Activated CD4-positive, alpha-beta memory T cell treated with anti-CD3 and anti-CD28 coated beads for 36 hours (primary cell): ENCODE measurements at regions not wholly inside any gene's neighbourhood (a gene's known extent, or its start where the extent isn't known, plus 50 kb on each side); places are given as distances from the start of the nearest gene placed in this dataset.

Experiments used
- CTCF ChIA-PET: fragments of 350-600 bp; sonication (Branson Sonifier 250); formaldehyde crosslinking; loops from one replicate; lab custom pipeline; 2021; ENCODE audit warnings: antibody characterized with exemption, inconsistent platforms; lab: Charles Lee
- POLR2A ChIA-PET: fragments of 350-600 bp; sonication (Branson Sonifier 250); formaldehyde crosslinking; loops from one replicate; lab custom pipeline; 2021; ENCODE audit warnings: antibody characterized with exemption; lab: Charles Lee
- DNase-seq: peaks from one replicate; pipeline ENCODE4 v3.0.0-alpha.2; 2020
- H3K27ac Mint-ChIP-seq: one replicate; pipeline ENCODE4 v1.8.0; 2021; ENCODE audit warnings: mixed read lengths
- H3K27me3 Mint-ChIP-seq: one replicate; pipeline ENCODE4 v1.8.0; 2021; ENCODE audit warnings: mixed read lengths
- H3K36me3 Mint-ChIP-seq: one replicate; pipeline ENCODE4 v1.8.0; 2021; ENCODE audit warnings: mixed read lengths
- H3K4me1 Mint-ChIP-seq: one replicate; pipeline ENCODE4 v1.8.0; 2021; ENCODE audit warnings: low read depth, mixed read lengths
- H3K4me3 Mint-ChIP-seq: one replicate; pipeline ENCODE4 v1.8.0; 2021; ENCODE audit warnings: mild to moderate bottlenecking, mixed read lengths
- H3K9me3 Mint-ChIP-seq: one replicate; pipeline ENCODE4 v1.8.0; 2021; ENCODE audit warnings: mixed read lengths
- intact Hi-C: fragments of 100-400 bp; cut with micrococcal nuclease; formaldehyde crosslinking; loops from one replicate; pipeline ENCODE4 v1.15.1; 2023

DNA sequence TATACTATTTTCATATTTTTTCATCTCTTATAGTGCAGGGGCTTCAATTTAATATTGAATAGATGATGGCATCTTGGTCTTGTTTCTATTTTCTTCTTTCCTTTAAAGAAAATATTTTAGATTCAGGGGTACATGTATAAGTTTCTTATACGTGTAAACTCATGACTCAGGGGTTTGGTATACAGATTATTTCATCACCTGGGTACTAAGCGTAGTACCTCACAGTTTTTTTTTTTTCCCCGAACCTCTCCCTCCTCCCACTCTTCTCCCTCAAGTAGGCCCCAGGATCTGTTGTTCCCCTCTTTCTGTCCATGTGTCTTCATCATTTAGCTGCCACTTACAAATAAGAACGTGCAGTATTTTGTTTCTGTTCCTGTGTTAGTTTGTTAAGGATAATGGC lies 172.6 kb downstream of the TMTC3 start:
- H3K4me1 Mint-ChIP-seq, result no peaks in the 10 kb centered on the region
- ChIA-PET CTCF (no interaction called here), POLR2A (no interaction called here)
- no peak for DNase-seq
- no peak overlapping the region for H3K27ac Mint-ChIP-seq
- peaks cover 1% of the 10 kb centered on the region for H3K27me3 Mint-ChIP-seq
- intact Hi-C loops, result no loop called here
- H3K36me3 Mint-ChIP-seq, result no peaks in the 10 kb centered on the region
- H3K4me3 Mint-ChIP-seq, result no peak overlapping the region
- H3K9me3 Mint-ChIP-seq, result no peaks in the 10 kb centered on the region

DNA sequence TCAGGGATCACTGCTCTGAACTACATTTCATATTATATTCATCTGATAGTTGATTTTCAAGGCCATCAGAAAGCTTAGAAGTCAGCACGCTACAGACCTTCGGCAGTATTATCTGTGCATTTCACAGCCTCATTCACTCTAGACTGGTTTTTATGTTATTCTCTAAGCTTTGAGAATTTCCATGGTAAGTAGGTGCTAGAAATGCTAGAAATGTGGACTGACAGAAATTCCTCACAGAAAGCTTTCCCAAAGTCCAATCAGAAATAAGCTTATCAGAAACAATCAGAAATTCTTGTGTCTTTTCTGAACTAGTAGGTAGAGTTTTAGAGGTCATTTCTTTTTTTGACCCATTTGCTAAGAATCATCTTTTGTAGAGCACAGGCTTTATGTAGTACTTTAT lies 176.6 kb downstream of the TMTC3 start:
- Mint-ChIP-seq H3K27ac (no peak overlapping the region), H3K9me3 (no peaks in the 10 kb centered on the region), H3K4me3 (no peak overlapping the region), H3K36me3 (no peaks in the 10 kb centered on the region), H3K27me3 (peaks cover 1% of the 10 kb centered on the region), H3K4me1 (no peaks in the 10 kb centered on the region)
- ChIA-PET POLR2A (no interaction called here), CTCF (no interaction called here)
- intact Hi-C loops, result no loop called here
- no peak for DNase-seq

DNA sequence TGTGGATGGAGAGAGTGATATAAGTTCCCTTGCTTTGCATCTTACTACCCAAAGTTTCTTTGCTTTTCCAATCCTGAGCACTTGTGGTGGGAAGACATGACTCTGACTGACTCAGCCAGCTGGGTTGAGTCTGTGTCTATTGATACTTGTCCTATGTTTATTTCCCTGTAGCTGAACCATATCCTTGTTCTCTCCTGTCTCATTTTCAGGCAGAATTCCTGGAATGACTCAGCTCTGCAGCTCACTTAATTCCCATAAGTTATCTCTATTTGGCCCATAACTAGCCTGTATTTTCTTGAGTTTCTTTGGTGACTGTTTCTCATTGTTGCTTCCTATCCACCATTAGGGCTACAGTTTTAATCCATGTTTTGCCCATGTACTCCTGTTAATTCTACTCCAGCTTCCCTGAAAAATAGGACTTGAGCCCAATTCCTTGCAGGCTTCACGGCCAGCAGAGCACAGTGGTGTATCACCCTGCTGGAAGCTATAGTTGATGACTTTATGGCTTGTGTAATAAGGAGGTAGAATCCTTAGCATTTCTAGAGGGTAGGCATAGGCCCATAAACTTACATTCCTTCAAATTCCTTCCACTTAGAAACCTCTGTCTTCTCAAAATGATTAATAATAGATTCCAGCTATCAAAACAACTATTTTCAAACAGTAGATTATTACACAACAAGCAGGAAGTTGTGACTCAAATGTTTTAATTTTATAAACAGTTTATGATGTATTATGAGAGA lies 183.1 kb downstream of the TMTC3 start:
- Mint-ChIP-seq H3K27me3 (no peaks in the 10 kb centered on the region), H3K9me3 (no peaks in the 10 kb centered on the region), H3K4me1 (no peaks in the 10 kb centered on the region), H3K36me3 (no peaks in the 10 kb centered on the region), H3K27ac (no peak overlapping the region), H3K4me3 (no peak overlapping the region)
- ChIA-PET CTCF (interaction anchor here (0.7 kb wide), 1 partner anchor 64 kb away, joined by 3 read pairs; no protein-coding TSS in a partner anchor), POLR2A (no interaction called here)
- intact Hi-C loops, result no loop called here
- no peak for DNase-seq

DNA sequence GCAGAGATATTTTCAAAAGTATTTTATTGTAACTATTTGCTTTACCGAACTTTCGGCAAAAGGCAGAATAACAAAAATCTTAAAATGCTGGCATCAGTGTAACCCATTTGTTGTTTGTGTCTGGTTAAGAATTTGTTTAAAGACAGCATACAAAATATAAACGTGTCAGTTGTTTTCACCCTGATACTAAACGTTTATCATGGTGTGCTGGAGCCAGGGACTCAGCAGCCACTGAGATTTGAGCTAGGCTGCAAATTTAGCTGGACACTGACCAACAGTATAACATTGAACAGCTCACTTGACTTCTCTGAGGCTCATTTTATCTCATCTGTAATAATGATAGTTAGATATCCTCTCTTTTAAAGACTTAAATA lies 183.7 kb downstream of the TMTC3 start:
- no peak overlapping the region for H3K4me3 Mint-ChIP-seq
- DNase-seq, result no peak
- no peaks in the 10 kb centered on the region for H3K9me3 Mint-ChIP-seq
- POLR2A ChIA-PET, result no interaction called here
- H3K27ac Mint-ChIP-seq, result no peak overlapping the region
- H3K27me3 Mint-ChIP-seq, result no peaks in the 10 kb centered on the region
- intact Hi-C loops, result no loop called here
- no peaks in the 10 kb centered on the region for H3K36me3 Mint-ChIP-seq
- CTCF ChIA-PET, result no interaction called here
- no peaks in the 10 kb centered on the region for H3K4me1 Mint-ChIP-seq

DNA sequence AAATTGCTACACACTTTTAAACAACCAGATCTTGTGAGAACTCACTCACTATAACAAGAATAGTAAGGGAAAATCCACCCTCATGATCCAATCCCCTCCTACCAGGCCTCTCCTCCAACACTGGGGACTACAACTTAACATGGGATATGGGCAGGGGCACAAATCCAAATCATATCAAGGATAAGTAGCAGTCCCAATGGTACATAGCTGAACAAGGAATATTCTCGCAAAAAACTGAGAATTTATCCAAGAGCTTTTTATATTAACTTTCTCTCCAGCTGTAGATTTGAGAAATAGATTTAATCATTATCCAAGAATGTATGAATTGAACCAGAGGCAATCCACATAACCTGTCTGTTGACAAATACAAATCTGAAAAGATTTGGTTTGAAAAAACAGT lies 185.2 kb downstream of the TMTC3 start:
- ChIA-PET CTCF (no interaction called here), POLR2A (no interaction called here)
- H3K4me1 Mint-ChIP-seq, result no peaks in the 10 kb centered on the region
- no peaks in the 10 kb centered on the region for H3K36me3 Mint-ChIP-seq
- no peak overlapping the region for H3K27ac Mint-ChIP-seq
- H3K27me3 Mint-ChIP-seq, result no peaks in the 10 kb centered on the region
- no peaks in the 10 kb centered on the region for H3K9me3 Mint-ChIP-seq
- intact Hi-C loops, result no loop called here
- no peak overlapping the region for H3K4me3 Mint-ChIP-seq
- no peak for DNase-seq

DNA sequence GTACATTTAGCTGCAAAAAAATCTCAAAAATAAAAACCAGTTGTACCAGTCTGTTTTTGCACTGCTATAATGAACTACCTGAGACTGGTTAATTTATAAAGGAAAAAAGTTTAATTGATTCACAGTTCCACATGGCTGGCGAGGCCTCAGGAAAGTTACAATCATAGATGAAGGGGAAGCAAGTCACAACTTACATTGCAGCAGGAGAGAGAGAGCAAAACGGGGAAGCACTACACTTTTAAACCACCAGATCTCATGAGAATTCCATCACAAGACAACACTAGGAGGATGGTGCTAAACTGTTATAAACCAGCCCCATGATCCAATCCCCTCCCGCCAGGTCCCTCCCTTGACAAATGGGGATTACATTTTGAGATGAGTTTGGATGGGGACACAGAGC lies 186.0 kb downstream of the TMTC3 start:
- Mint-ChIP-seq H3K36me3 (no peaks in the 10 kb centered on the region), H3K4me3 (no peak overlapping the region), H3K4me1 (no peaks in the 10 kb centered on the region), H3K9me3 (no peaks in the 10 kb centered on the region), H3K27ac (no peak overlapping the region), H3K27me3 (no peaks in the 10 kb centered on the region)
- ChIA-PET CTCF (no interaction called here), POLR2A (no interaction called here)
- DNase-seq, result no peak
- intact Hi-C loops, result no loop called here

DNA sequence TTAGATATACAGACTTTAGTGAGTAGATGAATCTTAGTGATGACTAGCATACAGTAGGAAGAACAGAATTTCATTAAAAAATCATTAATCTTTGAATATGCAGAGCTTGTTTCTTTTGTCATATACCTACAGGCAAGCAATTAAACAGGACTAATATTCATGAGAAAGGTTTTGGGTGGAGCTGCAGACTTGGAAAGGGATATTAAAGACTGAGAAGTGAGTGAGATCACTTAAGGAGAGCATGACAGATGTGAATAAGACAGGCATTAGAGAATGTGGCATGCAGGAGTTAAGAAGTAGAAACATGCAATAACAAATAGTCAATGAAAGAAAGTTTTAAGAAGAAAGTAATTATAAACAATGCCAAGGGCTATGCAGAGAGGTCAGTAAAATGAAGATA lies 187.7 kb downstream of the TMTC3 start:
- POLR2A ChIA-PET, result no interaction called here
- H3K4me1 Mint-ChIP-seq, result no peaks in the 10 kb centered on the region

DNA sequence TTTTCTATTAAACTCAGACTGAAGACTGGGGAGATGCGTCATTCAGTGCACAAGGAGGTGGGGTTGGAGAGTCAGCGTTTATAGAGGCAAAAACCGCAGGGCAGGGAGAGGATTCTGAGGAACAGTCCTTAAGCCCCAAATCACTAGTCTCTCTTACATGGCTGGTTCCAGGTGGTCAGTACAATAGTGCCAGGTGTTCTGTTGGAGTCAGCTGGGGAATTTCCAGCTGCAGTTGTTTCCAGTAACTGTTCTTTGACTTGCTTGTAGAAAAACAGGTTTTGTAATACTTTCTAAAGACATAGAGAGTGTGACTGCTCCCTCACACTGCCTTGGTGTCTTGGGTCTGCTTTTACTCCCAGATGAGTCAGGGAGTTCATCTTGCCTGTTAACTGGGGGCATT lies 192.2 kb downstream of the TMTC3 start:
- Mint-ChIP-seq H3K36me3 (no peaks in the 10 kb centered on the region), H3K27ac (no peak overlapping the region), H3K4me1 (no peaks in the 10 kb centered on the region), H3K27me3 (no peaks in the 10 kb centered on the region), H3K4me3 (no peak overlapping the region), H3K9me3 (no peaks in the 10 kb centered on the region)
- DNase-seq, result no peak
- ChIA-PET CTCF (no interaction called here), POLR2A (no interaction called here)
- intact Hi-C loops, result no loop called here

More for the DNA sequence above, 187.7 kb downstream of the TMTC3 start:
- Mint-ChIP-seq H3K9me3 (no peaks in the 10 kb centered on the region), H3K27me3 (no peaks in the 10 kb centered on the region), H3K27ac (no peak overlapping the region), H3K36me3 (no peaks in the 10 kb centered on the region), H3K4me3 (no peak overlapping the region)
- intact Hi-C loops, result no loop called here
- CTCF ChIA-PET, result no interaction called here
- no peak for DNase-seq

DNA sequence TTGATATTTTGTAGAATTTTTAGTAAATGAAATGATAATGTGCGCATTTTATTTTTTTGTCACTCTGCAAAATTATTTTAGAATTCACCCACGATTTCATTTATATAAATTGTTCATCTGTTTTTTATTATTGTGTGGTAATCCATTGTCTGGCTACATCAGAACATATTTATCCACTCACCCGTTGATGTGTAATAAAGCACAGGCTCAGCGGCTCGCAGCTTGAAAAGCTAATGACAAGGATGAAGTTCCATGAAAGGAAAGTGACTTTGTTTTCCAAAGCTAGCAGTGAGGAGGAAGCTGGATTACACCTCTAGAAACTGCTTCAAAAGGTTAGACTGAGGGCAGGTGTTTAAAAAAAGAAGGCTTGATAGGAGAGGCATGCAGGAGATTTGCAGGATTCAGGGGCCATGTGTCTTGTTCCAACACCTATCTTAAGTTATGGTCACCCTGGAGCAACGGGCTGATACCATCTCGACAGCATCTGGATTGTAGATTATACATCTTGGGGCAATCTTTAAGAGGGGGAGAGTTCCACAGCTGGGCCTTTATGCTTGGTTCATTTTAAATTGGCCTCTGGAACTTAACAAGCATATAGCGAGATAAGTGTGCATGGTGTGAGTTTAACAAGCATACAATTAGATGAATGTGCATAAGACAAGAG lies 194.1 kb downstream of the TMTC3 start:
- no peaks in the 10 kb centered on the region for H3K4me1 Mint-ChIP-seq

DNA sequence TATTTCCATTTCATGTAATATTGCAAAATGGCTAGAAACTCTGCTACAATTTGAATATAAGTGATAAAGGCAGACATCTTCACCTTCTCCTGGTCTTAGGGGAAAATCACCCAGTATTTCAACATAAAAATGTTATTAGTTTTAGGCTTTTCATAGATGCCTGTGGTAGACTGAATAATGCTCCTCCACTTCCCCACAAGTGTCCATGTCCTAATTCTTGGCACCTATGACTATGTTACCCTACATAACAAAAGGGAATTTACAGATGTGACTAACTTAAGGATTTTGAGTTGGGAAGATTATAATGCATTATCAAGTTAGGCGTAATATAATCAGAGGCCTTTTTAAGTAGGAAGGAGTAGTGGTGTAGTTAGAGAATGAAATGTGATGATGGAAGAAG lies 196.4 kb downstream of the TMTC3 start:
- Mint-ChIP-seq H3K27ac (no peak overlapping the region), H3K9me3 (no peaks in the 10 kb centered on the region), H3K4me3 (no peak overlapping the region), H3K36me3 (no peaks in the 10 kb centered on the region), H3K27me3 (no peaks in the 10 kb centered on the region), H3K4me1 (no peaks in the 10 kb centered on the region)
- ChIA-PET POLR2A (no interaction called here), CTCF (no interaction called here)
- intact Hi-C loops, result no loop called here
- DNase-seq, result no peak

More for the DNA sequence above, 194.1 kb downstream of the TMTC3 start:
- ChIA-PET CTCF (no interaction called here), POLR2A (no interaction called here)
- Mint-ChIP-seq H3K27me3 (no peaks in the 10 kb centered on the region), H3K36me3 (no peaks in the 10 kb centered on the region), H3K9me3 (no peaks in the 10 kb centered on the region), H3K4me3 (no peak overlapping the region), H3K27ac (no peak overlapping the region)
- intact Hi-C loops, result no loop called here
- no peak for DNase-seq

DNA sequence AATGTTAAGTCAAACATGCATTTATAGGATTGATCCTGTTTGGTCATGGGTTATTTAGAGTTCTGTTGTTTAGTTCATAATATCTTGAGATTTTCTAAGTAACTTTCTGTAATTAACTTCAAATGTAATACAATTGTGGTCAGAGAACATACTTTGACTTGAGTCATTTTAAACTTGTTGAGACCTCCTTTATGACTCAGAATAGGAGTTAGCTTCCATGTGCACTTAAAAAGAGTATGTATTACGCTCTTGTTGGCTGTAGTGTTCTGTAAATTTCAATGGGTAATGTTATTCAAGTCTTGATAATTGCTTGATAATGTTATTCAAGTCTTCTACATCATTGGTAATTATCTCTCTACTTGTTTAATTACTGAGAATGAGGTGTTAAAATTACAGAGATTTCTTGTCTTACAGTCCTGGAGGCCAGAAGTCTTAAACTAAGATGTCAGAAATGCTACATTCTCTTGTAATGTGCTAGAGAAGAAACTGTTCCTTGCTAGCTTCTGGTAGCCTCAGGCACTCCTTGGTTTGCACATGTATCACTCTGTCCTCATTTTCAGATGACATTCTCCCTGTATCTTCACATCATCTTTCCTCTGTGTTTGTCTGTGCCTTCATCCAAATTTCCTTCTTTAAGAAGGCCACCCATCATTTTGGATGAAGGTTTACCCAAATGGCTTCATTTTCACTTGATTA lies 197.3 kb downstream of the TMTC3 start:
- H3K4me3 Mint-ChIP-seq, result no peak overlapping the region
- no peaks in the 10 kb centered on the region for H3K4me1 Mint-ChIP-seq
- H3K27ac Mint-ChIP-seq, result no peak overlapping the region
- no peaks in the 10 kb centered on the region for H3K27me3 Mint-ChIP-seq
- H3K36me3 Mint-ChIP-seq, result no peaks in the 10 kb centered on the region
- no peak for DNase-seq
- CTCF ChIA-PET, result no interaction called here
- POLR2A ChIA-PET, result no interaction called here
- intact Hi-C loops, result no loop called here
- no peaks in the 10 kb centered on the region for H3K9me3 Mint-ChIP-seq

DNA sequence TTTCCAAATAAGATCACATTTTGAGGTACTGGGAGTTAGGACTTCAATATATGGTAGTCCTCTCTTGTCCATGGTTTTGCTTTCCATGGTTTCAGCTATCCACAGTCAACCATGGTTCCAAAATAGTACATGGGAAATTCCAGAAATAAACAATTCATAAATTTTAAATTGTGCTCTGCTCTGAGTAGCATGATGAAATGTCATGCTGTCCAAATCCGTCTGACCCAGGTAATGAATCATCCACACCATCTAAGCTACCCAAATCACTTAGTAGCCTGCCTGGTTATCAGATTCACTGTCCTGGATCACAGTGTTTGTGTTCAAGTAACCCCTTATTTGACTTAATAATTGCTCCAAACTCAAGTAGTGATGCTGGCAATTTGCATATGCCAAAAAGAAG lies 197.9 kb downstream of the TMTC3 start:
- ChIA-PET CTCF (no interaction called here), POLR2A (no interaction called here)
- no peak for DNase-seq
- Mint-ChIP-seq H3K4me1 (no peaks in the 10 kb centered on the region), H3K9me3 (no peaks in the 10 kb centered on the region), H3K27me3 (no peaks in the 10 kb centered on the region), H3K27ac (no peak overlapping the region), H3K4me3 (no peak overlapping the region), H3K36me3 (no peaks in the 10 kb centered on the region)
- intact Hi-C loops, result no loop called here
